ENCODE measurements at regions not wholly inside any gene's neighbourhood (a gene's known extent, or its start where the extent isn't known, plus 50 kb on each side); places are given as distances from the start of the nearest gene placed in this dataset.

DNA sequence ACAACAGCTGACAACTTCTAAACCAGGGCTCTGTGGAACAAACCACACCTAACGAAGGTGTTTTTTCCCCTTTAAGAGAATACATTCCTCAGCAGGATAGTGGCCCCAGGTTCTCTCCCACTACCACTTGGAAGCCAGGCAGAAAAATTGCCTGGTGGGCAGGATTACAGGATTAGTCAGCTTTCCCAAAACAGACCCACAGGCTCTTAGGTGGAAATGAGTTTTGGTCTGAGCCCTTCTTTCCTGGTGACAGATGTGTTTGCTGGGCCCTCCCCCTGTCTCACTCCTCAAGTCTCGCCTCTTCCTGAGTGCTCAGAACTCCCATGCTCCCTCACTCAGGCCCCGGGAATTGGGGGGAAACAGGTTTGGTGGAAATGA, 139.4 kb upstream of the HAAO start:
- no peak for TF ChIP-seq CTCF (optimal IDR thresholded peaks at IDR 0.05 in 1 of 3, IDR thresholded peaks at IDR 0.05 in 1 of 3, conservative IDR thresholded peaks at IDR 0.05 in 1 of 3; ENCODE audit: extremely low read depth in 1 of 3, insufficient read depth in 2 of 3, low read length in 3 of 3)
- TF ChIP-seq EZH2 (IDR thresholded peaks at IDR 0.05; ENCODE audit: low read length), result no peak

Data from keratinocyte (primary cell).